NCI-H1048 (cell line): ENCODE measurements at regions not wholly inside any gene's neighbourhood (a gene's known extent, or its start where the extent isn't known, plus 50 kb on each side); places are given as distances from the start of the nearest gene placed in this dataset.

Experiments used
- DNase-seq: peaks from one replicate; lab custom pipeline; 2025; lab: John Stamatoyannopoulos, UW

DNA sequence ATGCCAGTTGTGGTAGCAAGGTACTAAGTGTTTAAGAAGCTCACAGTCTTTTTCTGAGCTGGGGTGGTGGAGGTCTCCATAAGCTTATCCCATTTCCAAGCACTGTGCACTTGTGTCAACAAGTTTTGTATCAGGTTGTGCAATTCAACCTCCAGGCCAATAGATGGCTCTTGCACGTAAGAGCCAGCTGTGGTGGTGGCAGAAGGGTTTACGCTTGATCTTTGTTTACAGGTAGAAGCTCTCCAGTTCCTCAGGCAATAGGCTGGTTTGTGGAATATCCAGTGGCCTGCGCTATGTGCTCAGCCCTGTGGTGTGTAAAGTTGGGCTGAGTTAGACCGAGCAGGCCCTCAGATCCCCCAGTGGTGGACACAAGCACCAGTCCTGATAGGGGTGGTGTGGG is 89.7 kb upstream of the CNTNAP5 start:
- no peak for DNase-seq

DNA sequence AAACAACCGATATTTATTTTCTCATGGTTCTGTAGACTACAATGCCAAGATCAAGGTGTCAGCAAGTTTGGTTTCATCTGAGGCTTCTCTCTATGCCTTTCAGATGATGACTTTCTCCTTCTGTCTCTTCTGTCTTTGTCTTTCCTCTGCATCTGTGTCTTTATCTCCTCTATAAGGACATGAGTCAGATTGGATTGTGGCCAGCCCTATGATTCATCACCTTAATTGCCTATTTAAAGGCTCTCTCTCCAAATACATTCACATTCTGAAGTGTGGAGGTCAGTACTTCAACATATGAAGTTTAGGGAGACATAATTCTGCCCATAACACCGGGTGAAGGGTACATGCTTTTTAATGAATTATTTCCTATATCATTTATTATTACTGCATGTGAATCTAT is 71.2 kb upstream of the CNTNAP5 start:
- DNase-seq, result no peak

- DNase-seq, result no peak
These were observed 67.1 kb upstream of the CNTNAP5 start for GRCh38 chr2:123958011-123958410.

DNA sequence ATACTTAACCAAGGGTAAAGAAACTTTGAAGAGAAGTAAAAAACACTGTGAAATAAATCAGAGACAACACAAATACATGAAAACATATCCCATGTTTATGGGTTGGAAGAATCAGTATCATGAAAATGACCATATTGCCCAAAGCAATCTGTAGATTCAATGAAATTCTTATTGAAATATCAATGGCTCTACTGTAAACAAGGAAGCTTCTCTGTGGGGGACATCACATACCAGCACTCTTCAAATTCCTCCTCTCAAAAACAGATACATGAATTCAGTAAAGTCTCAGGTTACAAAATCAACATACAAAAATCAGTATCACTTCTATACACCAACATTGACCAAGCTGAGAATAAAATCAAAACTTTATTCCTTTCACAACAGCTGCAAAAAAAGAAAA is 63.5 kb upstream of the CNTNAP5 start:
- DNase-seq, result no peak

DNA sequence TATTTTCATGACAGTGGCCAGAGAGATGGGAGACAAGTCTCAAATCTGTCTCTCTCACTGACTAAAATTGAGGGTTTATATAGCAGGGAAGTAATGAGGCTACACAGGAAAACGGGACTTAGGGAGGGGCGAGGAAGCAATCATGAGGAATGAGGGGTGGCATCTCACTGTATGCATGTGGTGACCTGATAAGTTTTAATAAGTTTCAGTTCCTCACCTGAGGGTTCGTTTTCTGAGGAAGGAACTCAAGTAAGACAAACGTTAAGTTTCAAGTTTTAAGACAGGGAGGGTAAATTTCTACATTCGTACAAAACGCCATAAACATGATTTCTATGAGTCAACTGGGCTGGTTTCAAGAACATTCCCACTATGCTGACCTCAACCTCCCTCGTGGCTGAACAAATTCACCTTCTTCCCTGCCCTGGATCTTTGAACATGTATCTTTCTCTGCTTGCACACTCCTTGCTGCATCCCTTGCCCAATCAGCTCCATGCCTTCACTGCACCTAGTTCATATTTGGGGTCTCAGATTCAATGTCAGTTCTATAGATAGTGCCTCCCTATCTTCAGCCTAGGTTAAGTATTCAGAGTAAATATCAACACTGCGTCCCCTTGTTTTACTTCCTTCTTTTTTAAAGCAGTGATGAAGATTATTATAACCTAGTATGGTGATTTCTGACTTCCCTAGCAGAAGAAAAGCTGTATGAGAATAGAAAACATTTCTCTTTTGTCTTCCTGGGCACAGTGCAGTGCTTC is 53.3 kb upstream of the CNTNAP5 start:
- DNase-seq, result no peak
